Smooth muscle cell (in vitro differentiated cells): ENCODE measurements at regions not wholly inside any gene's neighbourhood (a gene's known extent, or its start where the extent isn't known, plus 50 kb on each side); places are given as distances from the start of the nearest gene placed in this dataset.
A peak's percentile ranks its signal among the peaks of the same experiment; 100 is the strongest.

ENCODE experiments used
- DNase-seq: peaks from one replicate; lab custom pipeline; 2025; ENCODE audit not compliant: unreplicated experiment; lab: John Stamatoyannopoulos, UW
- H2AFZ ChIP-seq: fragments of 200-600 bp; sonication (generic); 2 replicates; pipeline ENCODE4 v1.6.0; 2016; ENCODE audit warnings: antibody characterized with exemption, low read depth, mild to moderate bottlenecking
- H3F3A ChIP-seq: fragments of 200-600 bp; sonication (generic); 2 replicates; pipeline ENCODE4 v1.6.0; 2017; ENCODE audit warnings: antibody characterized with exemption, low read depth
- H3K27ac ChIP-seq: fragments of 200-600 bp; sonication (generic); 2 replicates; pipeline ENCODE4 v1.5.1; 2016; ENCODE audit warnings: low read depth, mild to moderate bottlenecking
- H3K27me3 ChIP-seq: fragments of 200-600 bp; sonication (generic); 2 replicates; pipeline ENCODE4 v1.6.1; 2016; ENCODE audit warnings: low read depth, mild to moderate bottlenecking
- H3K36me3 ChIP-seq: fragments of 200-600 bp; sonication (generic); 2 replicates; pipeline ENCODE4 v1.5.1; 2016; ENCODE audit warnings: low read depth
- H3K4me1 ChIP-seq: fragments of 200-600 bp; sonication (generic); 2 replicates; pipeline ENCODE4 v1.5.1; 2016; ENCODE audit warnings: low read depth
- H3K4me2 ChIP-seq: fragments of 200-600 bp; sonication (generic); 2 replicates; pipeline ENCODE4 v1.6.0; 2016; ENCODE audit warnings: mild to moderate bottlenecking
- H3K4me3 ChIP-seq: fragments of 200-600 bp; sonication (generic); 2 replicates; pipeline ENCODE4 v1.5.1; 2016; ENCODE audit warnings: mild to moderate bottlenecking
- H3K79me2 ChIP-seq: fragments of 200-600 bp; sonication (generic); 2 replicates; pipeline ENCODE4 v1.6.0; 2016; ENCODE audit warnings: low read depth, mild to moderate bottlenecking
- H3K9ac ChIP-seq: fragments of 200-600 bp; sonication (generic); 2 replicates; pipeline ENCODE4 v1.6.0; 2016; ENCODE audit warnings: low read depth
- H3K9me3 ChIP-seq: fragments of 200-600 bp; sonication (generic); replicated peaks from 2 replicates; pipeline ENCODE4 v1.5.1; 2016; ENCODE audit warnings: low read depth
- H4K20me1 ChIP-seq: fragments of 200-600 bp; sonication (generic); 2 replicates; pipeline ENCODE4 v1.6.0; 2016; ENCODE audit warnings: low read depth
- CTCF ChIP-seq: fragments of 200-600 bp; sonication (generic); IDR thresholded peaks from 2 replicates; pipeline ENCODE4 v1.5.1; 2017; ENCODE audit warnings: borderline replicate concordance, mild to moderate bottlenecking, antibody characterized with exemption; ENCODE audit not compliant: insufficient read depth, poor library complexity, severe bottlenecking
- WGBS: methylation state at CpG from one replicate; pipeline ENCODE4 v1.1.7; 2016; ENCODE audit warnings: low lambda C conversion rate; 5-methylcytosine and 5-hydroxymethylcytosine counted together

GRCh38 chr3:115359536-115359935 is 212.4 kb upstream of the ZBTB20 start:
- Histone ChIP-seq H3K79me2 (no peaks in the 10 kb centered on the region), H4K20me1 (no peaks in the 10 kb centered on the region)
- WGBS = 20% methylated on average over 2 of the region's 2 CpGs

DNA sequence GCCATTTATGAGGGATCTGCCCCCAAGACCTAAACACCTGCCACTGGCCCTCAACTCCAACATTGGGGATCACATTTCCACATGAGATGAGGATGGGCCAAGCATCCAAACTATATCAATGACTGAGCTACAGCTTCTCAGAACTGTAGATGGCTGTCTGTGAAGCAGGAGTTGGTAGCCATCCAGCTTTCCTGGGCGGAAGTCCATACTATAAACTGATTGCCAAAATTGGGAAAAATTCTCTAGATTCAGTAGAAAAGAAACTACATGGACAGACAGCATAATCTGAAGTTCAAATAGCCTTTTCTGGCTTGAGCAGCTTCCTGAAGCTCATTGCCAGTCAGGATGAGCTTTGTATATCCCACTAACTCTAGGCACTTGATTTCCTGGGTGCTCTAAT is 214.7 kb upstream of the ZBTB20 start:
- no peak overlapping the region for H3K4me3 ChIP-seq
- no peaks in the 10 kb centered on the region for H3K79me2 ChIP-seq
- H3F3A ChIP-seq = no peaks in the 10 kb centered on the region
- no peaks in the 10 kb centered on the region for H3K36me3 ChIP-seq
- no peak overlapping the region for H3K4me2 ChIP-seq
- H4K20me1 ChIP-seq = no peaks in the 10 kb centered on the region
- 95% methylated on average over 1 of the region's 1 CpG for WGBS
- H3K9ac ChIP-seq = no peak overlapping the region
- no peak overlapping the region for H2AFZ ChIP-seq
- TF ChIP-seq CTCF = no peak
- H3K27ac ChIP-seq = no peak overlapping the region
- no peaks in the 10 kb centered on the region for H3K27me3 ChIP-seq
- no peak for DNase-seq
- no peaks in the 10 kb centered on the region for H3K4me1 ChIP-seq
- H3K9me3 ChIP-seq = no peaks in the 10 kb centered on the region

More at GRCh38 chr3:115359536-115359935, 212.4 kb upstream of the ZBTB20 start:
- Histone ChIP-seq H3K27me3 (no peaks in the 10 kb centered on the region), H3K36me3 (no peaks in the 10 kb centered on the region), H3K4me3 (no peak overlapping the region), H3K9me3 (no peaks in the 10 kb centered on the region), H2AFZ (peak overlapping the region; percentile 76), H3K4me2 (peak overlapping the region; percentile 62), H3F3A (no peaks in the 10 kb centered on the region), H3K27ac (no peak overlapping the region), H3K9ac (no peak overlapping the region), H3K4me1 (no peaks in the 10 kb centered on the region)
- no peak for DNase-seq
- no peak for TF ChIP-seq CTCF

- Histone ChIP-seq H3K9me3 (no peaks in the 10 kb centered on the region), H3K9ac (no peak overlapping the region), H3K4me3 (no peak overlapping the region), H3K4me1 (no peaks in the 10 kb centered on the region), H3K36me3 (no peaks in the 10 kb centered on the region), H3K79me2 (no peaks in the 10 kb centered on the region), H4K20me1 (no peaks in the 10 kb centered on the region), H3K4me2 (no peak overlapping the region), H3K27me3 (no peaks in the 10 kb centered on the region), H3K27ac (no peak overlapping the region), H2AFZ (no peak overlapping the region), H3F3A (no peaks in the 10 kb centered on the region)
- 74% methylated on average over 1 of the region's 1 CpG for WGBS
- no peak for DNase-seq
- TF ChIP-seq CTCF = no peak
Observed at GRCh38 chr3:115363071-115363470, 216.0 kb upstream of the ZBTB20 start.

- Histone ChIP-seq H4K20me1 (no peaks in the 10 kb centered on the region), H3K4me3 (no peak overlapping the region), H3K79me2 (no peaks in the 10 kb centered on the region), H3F3A (no peaks in the 10 kb centered on the region), H3K4me1 (no peaks in the 10 kb centered on the region), H2AFZ (peak overlapping the region; percentile 80), H3K9me3 (no peaks in the 10 kb centered on the region), H3K36me3 (no peaks in the 10 kb centered on the region), H3K27me3 (no peaks in the 10 kb centered on the region), H3K4me2 (no peak overlapping the region), H3K27ac (peak overlapping the region; percentile 18), H3K9ac (no peak overlapping the region)
- no peak for TF ChIP-seq CTCF
- WGBS = 38% methylated on average over 1 of the region's 1 CpG
- no peak for DNase-seq
Observed at GRCh38 chr3:115369021-115369420, 221.9 kb upstream of the ZBTB20 start.
